ENCODE measurements at regions not wholly inside any gene's neighbourhood (a gene's known extent, or its start where the extent isn't known, plus 50 kb on each side); places are given as distances from the start of the nearest gene placed in this dataset.

GRCh38 chr10:107546986-107547385 lies 382.5 kb upstream of the SORCS1 start:
- no peaks in the 10 kb centered on the region for H3K27me3 ChIP-seq
- no peaks in the 10 kb centered on the region for H3K4me1 ChIP-seq (ENCODE audit: control insufficient read depth in 1 of 2, insufficient read depth in 1 of 2, low read depth in 1 of 2, low read length in 1 of 2)
- no peak for TF ChIP-seq CTCF (IDR thresholded peaks at IDR 0.05)
- H3K9me3 ChIP-seq: no peaks in the 10 kb centered on the region
- H3K36me3 ChIP-seq: no peaks in the 10 kb centered on the region
- H3K4me3 ChIP-seq (ENCODE audit: low read depth in 1 of 2, low read length in 1 of 2): no peak overlapping the region
- no peak overlapping the region for H3K27ac ChIP-seq

DNA sequence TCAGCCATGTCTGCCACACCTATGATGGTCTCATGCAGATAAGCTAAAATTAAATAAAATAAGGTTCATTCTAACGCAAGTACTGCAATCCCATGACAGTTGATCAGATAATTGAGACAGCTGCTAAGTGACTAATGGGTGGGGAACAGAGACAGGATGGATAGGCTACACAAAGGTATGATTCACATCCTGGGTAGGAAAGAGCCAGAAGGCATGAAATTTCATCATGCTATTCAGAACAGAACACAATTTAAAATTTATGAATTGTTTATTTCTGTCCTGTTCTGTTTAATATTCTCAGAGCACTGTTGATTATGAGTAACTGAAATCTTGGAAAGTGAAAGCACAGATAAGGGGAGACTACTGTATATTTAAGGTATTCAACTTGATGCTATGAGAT lies 381.8 kb upstream of the SORCS1 start:
- Histone ChIP-seq H3K4me3 (ENCODE audit: low read depth in 1 of 2, low read length in 1 of 2) (no peak overlapping the region), H3K27ac (no peak overlapping the region), H3K27me3 (no peaks in the 10 kb centered on the region), H3K36me3 (no peaks in the 10 kb centered on the region), H3K9me3 (no peaks in the 10 kb centered on the region), H3K4me1 (ENCODE audit: control insufficient read depth in 1 of 2, insufficient read depth in 1 of 2, low read depth in 1 of 2, low read length in 1 of 2) (no peaks in the 10 kb centered on the region)
- TF ChIP-seq CTCF (IDR thresholded peaks at IDR 0.05): no peak

GRCh38 chr10:107545717-107546116 lies 381.2 kb upstream of the SORCS1 start:
- no peak for TF ChIP-seq CTCF (IDR thresholded peaks at IDR 0.05)
- Histone ChIP-seq H3K27ac (no peak overlapping the region), H3K27me3 (no peaks in the 10 kb centered on the region), H3K36me3 (no peaks in the 10 kb centered on the region), H3K9me3 (no peaks in the 10 kb centered on the region), H3K4me1 (ENCODE audit: control insufficient read depth in 1 of 2, insufficient read depth in 1 of 2, low read depth in 1 of 2, low read length in 1 of 2) (no peaks in the 10 kb centered on the region), H3K4me3 (ENCODE audit: low read depth in 1 of 2, low read length in 1 of 2) (no peak overlapping the region)

- Histone ChIP-seq H3K4me3 (ENCODE audit: low read depth in 1 of 2, low read length in 1 of 2) (no peak overlapping the region), H3K9me3 (no peaks in the 10 kb centered on the region), H3K27ac (no peak overlapping the region)
Measured at GRCh38 chr10:107544706-107545520, 380.4 kb upstream of the SORCS1 start.

DNA sequence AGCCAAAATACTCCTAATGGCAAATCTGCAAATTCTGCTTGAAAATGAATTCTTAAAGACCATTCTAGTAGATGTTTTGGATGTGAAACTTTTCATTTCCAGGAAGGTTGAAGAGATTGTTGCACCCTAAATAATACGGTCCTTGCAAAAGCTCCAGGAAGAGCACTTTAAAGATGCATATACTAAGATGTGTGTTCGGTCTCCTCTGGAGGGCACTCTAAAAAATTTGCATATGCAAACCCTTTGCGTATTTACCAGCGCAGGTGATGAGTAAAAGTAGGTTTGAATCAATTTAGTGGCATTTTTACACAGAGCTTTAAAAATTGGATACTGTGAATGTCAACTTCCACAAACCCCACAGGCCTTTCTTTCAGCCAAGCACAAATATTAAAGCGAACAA lies 378.1 kb upstream of the SORCS1 start:
- H3K4me1 ChIP-seq (ENCODE audit: control insufficient read depth in 1 of 2, insufficient read depth in 1 of 2, low read depth in 1 of 2, low read length in 1 of 2): no peaks in the 10 kb centered on the region
- no peak for TF ChIP-seq CTCF (IDR thresholded peaks at IDR 0.05)
- H3K9me3 ChIP-seq: no peaks in the 10 kb centered on the region

More at GRCh38 chr10:107544706-107545520, 380.4 kb upstream of the SORCS1 start:
- no peak for TF ChIP-seq CTCF (IDR thresholded peaks at IDR 0.05)
- Histone ChIP-seq H3K36me3 (no peaks in the 10 kb centered on the region), H3K4me1 (ENCODE audit: control insufficient read depth in 1 of 2, insufficient read depth in 1 of 2, low read depth in 1 of 2, low read length in 1 of 2) (no peaks in the 10 kb centered on the region), H3K27me3 (no peaks in the 10 kb centered on the region)

More for the DNA sequence above, 378.1 kb upstream of the SORCS1 start:
- Histone ChIP-seq H3K4me3 (ENCODE audit: low read depth in 1 of 2, low read length in 1 of 2) (no peak overlapping the region), H3K36me3 (no peaks in the 10 kb centered on the region), H3K27ac (no peak overlapping the region), H3K27me3 (no peaks in the 10 kb centered on the region)
